Glutamatergic neuron (in vitro differentiated cells): ENCODE measurements at regions not wholly inside any gene's neighbourhood (a gene's known extent, or its start where the extent isn't known, plus 50 kb on each side); places are given as distances from the start of the nearest gene placed in this dataset.

Source experiments
- DNase-seq: peaks from one replicate; pipeline ENCODE4 v3.0.0; 2022
- H3K27ac Mint-ChIP-seq: one replicate; pipeline ENCODE4 v1.8.0; 2020; ENCODE audit warnings: mild to moderate bottlenecking, mixed read lengths, inconsistent platforms; ENCODE audit not compliant: unreplicated experiment
- H3K27me3 Mint-ChIP-seq: one replicate; pipeline ENCODE4 v1.8.0; 2020; ENCODE audit warnings: mild to moderate bottlenecking, moderate library complexity, mixed read lengths, inconsistent platforms; ENCODE audit not compliant: unreplicated experiment
- H3K36me3 Mint-ChIP-seq: one replicate; pipeline ENCODE4 v1.8.0; 2020; ENCODE audit warnings: mild to moderate bottlenecking, mixed read lengths, inconsistent platforms; ENCODE audit not compliant: unreplicated experiment
- H3K4me1 Mint-ChIP-seq: one replicate; pipeline ENCODE4 v1.8.0; 2020; ENCODE audit warnings: mild to moderate bottlenecking, low read depth, mixed read lengths, inconsistent platforms; ENCODE audit not compliant: unreplicated experiment
- H3K4me3 Mint-ChIP-seq: one replicate; pipeline ENCODE4 v1.8.0; 2020; ENCODE audit warnings: mild to moderate bottlenecking, mixed read lengths, inconsistent platforms; ENCODE audit not compliant: unreplicated experiment
- H3K9me3 Mint-ChIP-seq: one replicate; pipeline ENCODE4 v1.8.0; 2020; ENCODE audit warnings: mild to moderate bottlenecking, moderate library complexity, mixed read lengths, inconsistent platforms; ENCODE audit not compliant: unreplicated experiment
- CTCF ChIP-seq: fragments of 200-600 bp; sonication (generic); IDR thresholded peaks from one replicate; pipeline ENCODE4 v1.5.0; 2021; ENCODE audit not compliant: partially characterized antibody, unreplicated experiment

- H3K36me3 Mint-ChIP-seq = no peaks in the 10 kb centered on the region
- TF ChIP-seq CTCF = no peak
- no peak overlapping the region for H3K27ac Mint-ChIP-seq
- no peaks in the 10 kb centered on the region for H3K9me3 Mint-ChIP-seq
- DNase-seq = no peak
- no peak overlapping the region for H3K4me3 Mint-ChIP-seq
- H3K4me1 Mint-ChIP-seq = peaks cover 3% of the 10 kb centered on the region
- no peaks in the 10 kb centered on the region for H3K27me3 Mint-ChIP-seq
Observed at GRCh38 chr7:53087274-53087673, 51.8 kb downstream of the POM121L12 start.

GRCh38 chr7:53094191-53094590 is 58.8 kb downstream of the POM121L12 start:
- no peaks in the 10 kb centered on the region for H3K36me3 Mint-ChIP-seq

GRCh38 chr7:53094827-53095226 is 59.4 kb downstream of the POM121L12 start:
- no peak for TF ChIP-seq CTCF
- H3K27me3 Mint-ChIP-seq = no peaks in the 10 kb centered on the region
- H3K27ac Mint-ChIP-seq = no peak overlapping the region
- H3K36me3 Mint-ChIP-seq = no peaks in the 10 kb centered on the region
- no peaks in the 10 kb centered on the region for H3K9me3 Mint-ChIP-seq
- H3K4me3 Mint-ChIP-seq = no peak overlapping the region
- peaks cover 3% of the 10 kb centered on the region for H3K4me1 Mint-ChIP-seq
- DNase-seq = no peak

More at GRCh38 chr7:53094191-53094590, 58.8 kb downstream of the POM121L12 start:
- H3K4me1 Mint-ChIP-seq = peaks cover 3% of the 10 kb centered on the region
- DNase-seq = no peak
- H3K27me3 Mint-ChIP-seq = no peaks in the 10 kb centered on the region
- H3K9me3 Mint-ChIP-seq = no peaks in the 10 kb centered on the region
- no peak for TF ChIP-seq CTCF
- H3K4me3 Mint-ChIP-seq = no peak overlapping the region
- H3K27ac Mint-ChIP-seq = no peak overlapping the region

GRCh38 chr7:53095731-53096501 is 60.5 kb downstream of the POM121L12 start:
- H3K36me3 Mint-ChIP-seq = no peaks in the 10 kb centered on the region
- no peaks in the 10 kb centered on the region for H3K9me3 Mint-ChIP-seq
- no peak for DNase-seq
- H3K27me3 Mint-ChIP-seq = no peaks in the 10 kb centered on the region
- H3K4me3 Mint-ChIP-seq = no peak overlapping the region
- no peak for TF ChIP-seq CTCF
- no peak overlapping the region for H3K27ac Mint-ChIP-seq
- no peaks in the 10 kb centered on the region for H3K4me1 Mint-ChIP-seq

- Mint-ChIP-seq H3K36me3 (no peaks in the 10 kb centered on the region), H3K4me1 (no peaks in the 10 kb centered on the region), H3K4me3 (no peak overlapping the region), H3K9me3 (no peaks in the 10 kb centered on the region), H3K27ac (no peak overlapping the region), H3K27me3 (no peaks in the 10 kb centered on the region)
- DNase-seq = no peak
- TF ChIP-seq CTCF = no peak
Observed at GRCh38 chr7:53100091-53100490, 64.7 kb downstream of the POM121L12 start.
